ENCODE measurements at regions not wholly inside any gene's neighbourhood (a gene's known extent, or its start where the extent isn't known, plus 50 kb on each side); places are given as distances from the start of the nearest gene placed in this dataset.

- intact Hi-C loops (cut with DNase I), result no loop called here
- H3K27ac ChIP-seq, result no peak overlapping the region
These were observed 126.5 kb downstream of the DYRK2 start for GRCh38 chr12:67774983-67775587.

GRCh38 chr12:67780580-67781084, 132.1 kb downstream of the DYRK2 start:
- H3K9me3 ChIP-seq, result no peaks in the 10 kb centered on the region
- no peak overlapping the region for H3K27ac ChIP-seq
- H3K4me3 ChIP-seq, result no peak overlapping the region
- no peak for DNase-seq
- no peaks in the 10 kb centered on the region for H3K4me1 ChIP-seq (ENCODE audit: insufficient read depth)
- no peaks in the 10 kb centered on the region for H3K36me3 ChIP-seq
- TF ChIP-seq CTCF (IDR thresholded peaks at IDR 0.05) (no peak), EP300 (IDR thresholded peaks at IDR 0.05) (no peak), POLR2A (IDR thresholded peaks at IDR 0.05) (no peak)
- intact Hi-C loops (cut with DNase I), result no loop called here
- H3K27me3 ChIP-seq, result no peaks in the 10 kb centered on the region
- WGBS, 3 donors, result 74 to 84% (median 76%) methylated on average over 3 of the region's 3 CpGs

More at GRCh38 chr12:67774983-67775587, 126.5 kb downstream of the DYRK2 start:
- H3K4me1 ChIP-seq (ENCODE audit: insufficient read depth), result peaks cover 3% of the 10 kb centered on the region
- H3K36me3 ChIP-seq, result no peaks in the 10 kb centered on the region
- H3K9me3 ChIP-seq, result no peaks in the 10 kb centered on the region
- no peak overlapping the region for H3K4me3 ChIP-seq
- H3K27me3 ChIP-seq, result no peaks in the 10 kb centered on the region
- no peak for TF ChIP-seq POLR2A (IDR thresholded peaks at IDR 0.05)
- no peak for TF ChIP-seq EP300 (IDR thresholded peaks at IDR 0.05)
- no peak for TF ChIP-seq CTCF (IDR thresholded peaks at IDR 0.05)
- 78 to 88% (median 87%) methylated on average over 4 of the region's 4 CpGs for WGBS, 3 donors
- no peak for DNase-seq

DNA sequence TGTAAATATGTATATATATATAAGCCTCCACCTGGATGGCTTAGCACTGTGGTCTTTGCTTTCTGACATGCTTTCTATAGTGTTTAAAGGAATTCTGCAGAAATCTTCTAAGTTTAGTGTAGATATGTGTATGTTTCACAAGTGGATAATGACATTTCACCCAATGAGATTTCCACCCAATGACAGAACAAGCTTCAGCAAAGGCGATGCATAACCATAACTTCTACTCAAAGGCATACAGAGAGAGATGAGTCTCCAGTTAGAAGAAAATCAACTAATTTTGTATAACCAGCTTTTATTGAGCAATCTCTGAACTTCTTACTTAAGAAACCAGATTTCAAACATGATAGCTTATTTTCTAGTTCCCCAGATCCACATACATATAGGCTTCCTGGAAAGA, 134.0 kb downstream of the DYRK2 start:
- TF ChIP-seq EP300 (IDR thresholded peaks at IDR 0.05), result no peak
- no peak for TF ChIP-seq POLR2A (IDR thresholded peaks at IDR 0.05)
- no peak for TF ChIP-seq CTCF (IDR thresholded peaks at IDR 0.05)
- Histone ChIP-seq H3K4me1 (ENCODE audit: insufficient read depth) (no peaks in the 10 kb centered on the region), H3K27me3 (no peaks in the 10 kb centered on the region), H3K27ac (no peak overlapping the region), H3K4me3 (no peak overlapping the region), H3K36me3 (no peaks in the 10 kb centered on the region), H3K9me3 (no peaks in the 10 kb centered on the region)
- DNase-seq, result no peak
- 87 to 98% (median 96%) methylated on average over 1 of the region's 1 CpG for WGBS, 3 donors
- intact Hi-C loops (cut with DNase I), result no loop called here

GRCh38 chr12:67783393-67783792, 134.8 kb downstream of the DYRK2 start:
- DNase-seq, result no peak
- Histone ChIP-seq H3K4me3 (no peak overlapping the region), H3K27me3 (no peaks in the 10 kb centered on the region), H3K27ac (no peak overlapping the region), H3K9me3 (no peaks in the 10 kb centered on the region), H3K36me3 (no peaks in the 10 kb centered on the region), H3K4me1 (ENCODE audit: insufficient read depth) (no peaks in the 10 kb centered on the region)
- intact Hi-C loops (cut with DNase I), result no loop called here
- WGBS, 3 donors, result 73 to 83% (median 75%) methylated on average over 1 of the region's 1 CpG
- TF ChIP-seq EP300 (IDR thresholded peaks at IDR 0.05) (no peak), POLR2A (IDR thresholded peaks at IDR 0.05) (no peak), CTCF (IDR thresholded peaks at IDR 0.05) (no peak)

Measured in ovary (tissue), 7 donors.